Suppressor macrophage treated with lipopolysaccharide for 4 hours (primary cell): ENCODE measurements at regions not wholly inside any gene's neighbourhood (a gene's known extent, or its start where the extent isn't known, plus 50 kb on each side); places are given as distances from the start of the nearest gene placed in this dataset.
"Not testable (repeated sequence)": the region's sequence is repeated elsewhere in the genome, so short reads cannot be mapped to it uniquely, and the experiment has no call there.

Experiments
- DNase-seq: peaks from one replicate; pipeline ENCODE4 v3.0.0-alpha.2; 2020

GRCh38 chr3:107117922-107118536 lies 259.2 kb upstream of the CCDC54 start:
- peak; percentile 19 for DNase-seq

- DNase-seq = no peak
Measured at GRCh38 chr3:107124885-107125284, 252.4 kb upstream of the CCDC54 start.

GRCh38 chr3:107128946-107129345 lies 248.3 kb upstream of the CCDC54 start:
- DNase-seq = no peak

- no peak for DNase-seq
Measured at GRCh38 chr3:107130089-107130700, 247.0 kb upstream of the CCDC54 start.

GRCh38 chr3:107132674-107133073 lies 244.6 kb upstream of the CCDC54 start:
- no peak for DNase-seq

- DNase-seq = no peak
Measured at GRCh38 chr3:107133891-107134290, 243.3 kb upstream of the CCDC54 start.

GRCh38 chr3:107142171-107142570 lies 235.1 kb upstream of the CCDC54 start:
- no peak for DNase-seq

GRCh38 chr3:107142786-107143575 lies 234.3 kb upstream of the CCDC54 start:
- no peak for DNase-seq

GRCh38 chr3:107150675-107151074 lies 226.6 kb upstream of the CCDC54 start:
- DNase-seq = no peak

- DNase-seq = no peak
Measured at GRCh38 chr3:107153981-107154380, 223.3 kb upstream of the CCDC54 start.

GRCh38 chr3:107172411-107172810 lies 204.8 kb upstream of the CCDC54 start:
- no peak for DNase-seq

- no peak for DNase-seq
Measured at GRCh38 chr3:107184375-107184774, 192.9 kb upstream of the CCDC54 start.

- DNase-seq = no peak
Measured at GRCh38 chr3:107188262-107188661, 189.0 kb upstream of the CCDC54 start.

- no peak for DNase-seq
Measured at GRCh38 chr3:107189158-107189791, 188.0 kb upstream of the CCDC54 start.

GRCh38 chr3:107193116-107193515 lies 184.1 kb upstream of the CCDC54 start:
- DNase-seq = no peak

- DNase-seq = no peak
Measured at GRCh38 chr3:107198581-107199181, 178.6 kb upstream of the CCDC54 start.

GRCh38 chr3:107201146-107201545 lies 176.1 kb upstream of the CCDC54 start:
- DNase-seq = no peak

- DNase-seq = not testable (repeated sequence)
Measured at GRCh38 chr3:107202885-107203284, 174.4 kb upstream of the CCDC54 start.

GRCh38 chr3:107204121-107204520 lies 173.1 kb upstream of the CCDC54 start:
- no peak for DNase-seq

GRCh38 chr3:107205358-107205757 lies 171.9 kb upstream of the CCDC54 start:
- no peak for DNase-seq

GRCh38 chr3:107206141-107206540 lies 171.1 kb upstream of the CCDC54 start:
- DNase-seq = peak; percentile 23

- no peak for DNase-seq
Measured at GRCh38 chr3:107206945-107207344, 170.3 kb upstream of the CCDC54 start.

- DNase-seq = no peak
Measured at GRCh38 chr3:107208100-107208499, 169.1 kb upstream of the CCDC54 start.
